K562 (cell line): ENCODE measurements at regions not wholly inside any gene's neighbourhood (a gene's known extent, or its start where the extent isn't known, plus 50 kb on each side); places are given as distances from the start of the nearest gene placed in this dataset.

Experiments used
- BRD9 ChIP-seq: fragments of 450-650 bp; IDR thresholded peaks from 2 replicates; pipeline ENCODE4 v1.6.1; 2018; ENCODE audit warnings: low read depth; ENCODE audit not compliant: partially characterized antibody
- HINFP ChIP-seq: fragments of 450-650 bp; conservative IDR thresholded peaks from 2 replicates; pipeline ENCODE4 v1.6.1; 2016; ENCODE audit warnings: missing genetic modification characterization, low read depth, mild to moderate bottlenecking, control low read depth, missing compliant biosample characterization
- MAX ChIP-seq: sonication (generic); formaldehyde crosslinking; IDR thresholded peaks from 2 replicates; pipeline ENCODE4 v1.9.0; 2022; ENCODE audit warnings: mild to moderate bottlenecking, missing genetic modification reagents
- MECOM ChIP-seq: fragments of 250-450 bp; sonication (Bioruptor Pico); IDR thresholded peaks from 2 replicates; pipeline ENCODE4 v1.8.0; 2022; ENCODE audit warnings: inconsistent platforms
- PCBP2 ChIP-seq: fragments of 200-400 bp; formaldehyde crosslinking; IDR thresholded peaks from 2 replicates; pipeline ENCODE4 v1.6.1; 2018; ENCODE audit warnings: low read length, low read depth, mild to moderate bottlenecking, moderate library complexity; ENCODE audit not compliant: poor library complexity, severe bottlenecking
- PHTF2 ChIP-seq: fragments of 250-450 bp; sonication (Bioruptor Pico); IDR thresholded peaks from 2 replicates; pipeline ENCODE4 v1.5.0; 2021; ENCODE audit warnings: mild to moderate bottlenecking
- POLR2H ChIP-seq: IDR thresholded peaks from 2 replicates; pipeline ENCODE4 v1.6.1; 2016; ENCODE audit warnings: missing genetic modification characterization, low read depth, mild to moderate bottlenecking, control low read depth, missing compliant biosample characterization, moderate library complexity
- PRDM10 ChIP-seq: fragments of 450-650 bp; IDR thresholded peaks from 2 replicates; pipeline ENCODE4 v1.6.1; 2018; ENCODE audit not compliant: partially characterized antibody
- SAP30 ChIP-seq: fragments of 200-600 bp; sonication (generic); IDR thresholded peaks from 2 replicates; pipeline ENCODE4 v1.6.1; 2012; ENCODE audit warnings: borderline replicate concordance, low read depth, mild to moderate bottlenecking, moderate library complexity, low read length, control low read depth, inconsistent platforms; ENCODE audit not compliant: insufficient read depth, poor library complexity, severe bottlenecking
- SRSF3 ChIP-seq: fragments of 200-400 bp; formaldehyde crosslinking; IDR thresholded peaks from 2 replicates; pipeline ENCODE4 v1.6.1; 2016; ENCODE audit warnings: mild to moderate bottlenecking, low read length, moderate library complexity; ENCODE audit not compliant: insufficient read depth
- TEAD1 ChIP-seq, 2 experiments: fragments of 450-650 bp in 1 of 2; sonication (generic) in 1 of 2; formaldehyde crosslinking; IDR thresholded peaks; 2 replicates each; pipeline versions ENCODE4 v1.4.0 to v1.8.0; 2020 to 2022; ENCODE audit warnings: mild to moderate bottlenecking in 2 of 2, missing genetic modification reagents in 1 of 2
- ZBED1 ChIP-seq: IDR thresholded peaks from 2 replicates; pipeline ENCODE4 v1.6.1; 2014
- ZBTB9 ChIP-seq: fragments of 450-650 bp; formaldehyde crosslinking; IDR thresholded peaks from 2 replicates; pipeline ENCODE4 v1.4.0; 2020; ENCODE audit warnings: mild to moderate bottlenecking, moderate library complexity
- ZNF785 ChIP-seq: fragments of 250-450 bp; sonication (Bioruptor Pico); IDR thresholded peaks from 2 replicates; pipeline ENCODE4 v1.4.0; 2020; ENCODE audit warnings: mild to moderate bottlenecking
- TF ChIP-seq, protein P1 (sequence below): IDR thresholded peaks from 2 replicates; pipeline ENCODE4 v1.6.1; 2012; ENCODE audit warnings: low read depth, low read length, improper control_type of control experiment, borderline replicate concordance
- TF ChIP-seq, protein P2 (sequence below): fragments of 450-650 bp; IDR thresholded peaks from 2 replicates; pipeline ENCODE4 v1.6.1; 2017; ENCODE audit warnings: antibody characterized with exemption

DNA sequence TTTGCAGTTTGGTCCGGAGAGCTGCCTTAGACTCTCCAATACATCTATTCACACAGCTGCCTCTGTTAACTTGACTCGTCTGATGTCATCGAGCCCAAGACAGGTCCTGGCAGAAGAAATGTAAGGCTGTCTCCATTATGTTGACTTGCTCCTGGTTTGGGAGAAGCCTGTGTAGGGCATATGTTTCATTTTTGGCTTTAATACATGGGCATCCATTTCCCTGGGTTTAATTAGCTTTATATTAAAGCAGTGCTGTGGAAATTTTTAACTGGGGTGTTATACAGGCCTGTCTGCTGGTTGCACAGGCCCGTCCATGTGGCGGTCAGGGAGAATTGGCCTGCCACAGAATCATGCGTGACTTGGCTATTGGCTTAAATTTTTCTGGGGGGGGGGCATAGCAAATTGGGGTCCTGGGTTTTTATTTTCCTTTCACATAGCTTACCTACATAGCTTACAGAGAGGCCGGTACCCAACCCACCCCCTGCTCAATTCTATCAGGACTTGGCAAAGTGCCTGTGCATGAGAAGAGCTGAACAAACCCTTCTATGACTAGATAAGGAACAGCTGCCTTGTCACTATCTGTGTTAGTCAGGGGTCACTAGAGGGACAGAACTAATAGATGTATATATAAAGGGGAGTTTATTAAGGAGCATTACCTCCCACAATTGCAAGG is 123.5 kb upstream of the WDR1 start (continued):
- TF ChIP-seq ZBTB9 (no peak; the same call in 1 of the 2 replicates), PCBP2 (no peak), SAP30 (no peak), PRDM10 (peak; percentile 78), ZBED1 (no peak), MAX (CRISPR knock-in tag) (no peak; the same call in 1 of the 2 replicates), POLR2H (tag) (no peak), TEAD1 (CRISPR knock-in tag; IDR thresholded peaks at IDR 0.05) (no peak), PHTF2 (CRISPR knock-in tag) (no peak), MECOM (CRISPR knock-in tag) (peak; percentile 97), HINFP (tag) (no peak), SRSF3 (no peak), ZNF785 (CRISPR knock-in tag) (no peak), BRD9 (no peak)
- TF ChIP-seq, protein P1, sequence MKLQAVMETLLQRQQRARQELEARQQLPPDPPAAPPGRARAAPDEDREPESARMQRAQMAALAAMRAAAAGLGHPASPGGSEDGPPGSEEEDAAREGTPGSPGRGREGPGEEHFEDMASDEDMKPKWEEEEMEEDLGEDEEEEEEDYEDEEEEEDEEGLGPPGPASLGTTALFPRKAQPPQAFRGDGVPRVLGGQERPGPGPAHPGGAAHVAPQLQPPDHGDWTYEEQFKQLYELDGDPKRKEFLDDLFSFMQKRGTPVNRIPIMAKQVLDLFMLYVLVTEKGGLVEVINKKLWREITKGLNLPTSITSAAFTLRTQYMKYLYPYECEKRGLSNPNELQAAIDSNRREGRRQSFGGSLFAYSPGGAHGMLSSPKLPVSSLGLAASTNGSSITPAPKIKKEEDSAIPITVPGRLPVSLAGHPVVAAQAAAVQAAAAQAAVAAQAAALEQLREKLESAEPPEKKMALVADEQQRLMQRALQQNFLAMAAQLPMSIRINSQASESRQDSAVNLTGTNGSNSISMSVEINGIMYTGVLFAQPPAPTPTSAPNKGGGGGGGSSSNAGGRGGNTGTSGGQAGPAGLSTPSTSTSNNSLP = no peak
- TF ChIP-seq, protein P2, sequence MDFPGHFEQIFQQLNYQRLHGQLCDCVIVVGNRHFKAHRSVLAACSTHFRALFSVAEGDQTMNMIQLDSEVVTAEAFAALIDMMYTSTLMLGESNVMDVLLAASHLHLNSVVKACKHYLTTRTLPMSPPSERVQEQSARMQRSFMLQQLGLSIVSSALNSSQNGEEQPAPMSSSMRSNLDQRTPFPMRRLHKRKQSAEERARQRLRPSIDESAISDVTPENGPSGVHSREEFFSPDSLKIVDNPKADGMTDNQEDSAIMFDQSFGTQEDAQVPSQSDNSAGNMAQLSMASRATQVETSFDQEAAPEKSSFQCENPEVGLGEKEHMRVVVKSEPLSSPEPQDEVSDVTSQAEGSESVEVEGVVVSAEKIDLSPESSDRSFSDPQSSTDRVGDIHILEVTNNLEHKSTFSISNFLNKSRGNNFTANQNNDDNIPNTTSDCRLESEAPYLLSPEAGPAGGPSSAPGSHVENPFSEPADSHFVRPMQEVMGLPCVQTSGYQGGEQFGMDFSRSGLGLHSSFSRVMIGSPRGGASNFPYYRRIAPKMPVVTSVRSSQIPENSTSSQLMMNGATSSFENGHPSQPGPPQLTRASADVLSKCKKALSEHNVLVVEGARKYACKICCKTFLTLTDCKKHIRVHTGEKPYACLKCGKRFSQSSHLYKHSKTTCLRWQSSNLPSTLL = no peak
